SW 1271 (cell line): ENCODE measurements at regions not wholly inside any gene's neighbourhood (a gene's known extent, or its start where the extent isn't known, plus 50 kb on each side); places are given as distances from the start of the nearest gene placed in this dataset.

Source experiments
- DNase-seq, 2 experiments: peaks; one replicate each; lab custom pipeline; 2025; lab: John Stamatoyannopoulos, UW

- DNase-seq = no peak
These were observed 133.2 kb upstream of the TBX20 start for GRCh38 chr7:35386816-35387706.

GRCh38 chr7:35386082-35386815 lies 132.3 kb upstream of the TBX20 start:
- no peak for DNase-seq

- DNase-seq = no peak
These were observed 131.1 kb upstream of the TBX20 start for GRCh38 chr7:35384761-35385700.

GRCh38 chr7:35380739-35381224 lies 126.9 kb upstream of the TBX20 start:
- DNase-seq = no peak

- no peak for DNase-seq
These were observed 125.6 kb upstream of the TBX20 start for GRCh38 chr7:35379481-35379880.

GRCh38 chr7:35375516-35375915 lies 121.6 kb upstream of the TBX20 start:
- no peak for DNase-seq

- no peak for DNase-seq
These were observed 121.0 kb upstream of the TBX20 start for GRCh38 chr7:35374858-35375257.

- DNase-seq = no peak
These were observed 117.3 kb upstream of the TBX20 start for GRCh38 chr7:35371221-35371620.

- DNase-seq = no peak
These were observed 116.8 kb upstream of the TBX20 start for GRCh38 chr7:35370687-35371086.

- DNase-seq = no peak
These were observed 112.6 kb upstream of the TBX20 start for GRCh38 chr7:35366167-35367155.

GRCh38 chr7:35365523-35365922 lies 111.6 kb upstream of the TBX20 start:
- no peak for DNase-seq

- no peak for DNase-seq
These were observed 108.4 kb upstream of the TBX20 start for GRCh38 chr7:35362341-35362740.

GRCh38 chr7:35359423-35359822 lies 105.5 kb upstream of the TBX20 start:
- DNase-seq = no peak

GRCh38 chr7:35356495-35356894 lies 102.6 kb upstream of the TBX20 start:
- no peak for DNase-seq

- DNase-seq = no peak
These were observed 102.0 kb upstream of the TBX20 start for GRCh38 chr7:35355911-35356310.

GRCh38 chr7:35355199-35355598 lies 101.3 kb upstream of the TBX20 start:
- DNase-seq = no peak

GRCh38 chr7:35353481-35353880 lies 99.6 kb upstream of the TBX20 start:
- DNase-seq = no peak

- no peak for DNase-seq
These were observed 97.6 kb upstream of the TBX20 start for GRCh38 chr7:35351466-35351865.

- no peak for DNase-seq
These were observed 94.9 kb upstream of the TBX20 start for GRCh38 chr7:35348611-35349400.

- DNase-seq = no peak
These were observed 88.9 kb upstream of the TBX20 start for GRCh38 chr7:35342786-35343185.
